ENCODE measurements at regions not wholly inside any gene's neighbourhood (a gene's known extent, or its start where the extent isn't known, plus 50 kb on each side); places are given as distances from the start of the nearest gene placed in this dataset.

DNA sequence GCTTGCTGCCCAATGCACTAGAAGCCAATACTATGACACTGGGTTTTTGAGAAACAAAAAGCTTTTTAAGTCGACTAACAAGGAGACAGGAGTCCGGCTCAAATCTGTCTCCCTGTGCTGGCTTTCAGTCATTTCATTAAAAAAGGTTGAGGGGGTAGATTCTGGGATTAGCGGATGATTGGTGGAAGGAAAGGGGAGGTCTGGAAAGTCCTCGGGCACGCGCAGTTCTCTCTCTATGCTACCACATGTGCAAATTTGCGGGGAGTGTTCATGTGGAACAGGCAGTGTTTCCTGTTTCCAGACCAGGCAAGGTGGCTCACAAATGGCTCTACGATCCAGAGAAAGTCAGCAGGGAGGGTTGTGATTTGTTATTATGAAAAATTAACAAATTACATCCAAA lies 89.1 kb upstream of the TOX2 start:
- Mint-ChIP-seq H3K27ac (no peak overlapping the region), H3K4me1 (ENCODE audit: low read depth) (no peaks in the 10 kb centered on the region), H3K36me3 (ENCODE audit: insufficient read depth) (no peaks in the 10 kb centered on the region), H3K4me3 (ENCODE audit: low read depth) (no peak overlapping the region), H3K9me3 (ENCODE audit: low read depth) (peaks cover under 1% of the 10 kb centered on the region), H3K27me3 (peaks cover 24% of the 10 kb centered on the region)
- TF ChIP-seq, protein P1, sequence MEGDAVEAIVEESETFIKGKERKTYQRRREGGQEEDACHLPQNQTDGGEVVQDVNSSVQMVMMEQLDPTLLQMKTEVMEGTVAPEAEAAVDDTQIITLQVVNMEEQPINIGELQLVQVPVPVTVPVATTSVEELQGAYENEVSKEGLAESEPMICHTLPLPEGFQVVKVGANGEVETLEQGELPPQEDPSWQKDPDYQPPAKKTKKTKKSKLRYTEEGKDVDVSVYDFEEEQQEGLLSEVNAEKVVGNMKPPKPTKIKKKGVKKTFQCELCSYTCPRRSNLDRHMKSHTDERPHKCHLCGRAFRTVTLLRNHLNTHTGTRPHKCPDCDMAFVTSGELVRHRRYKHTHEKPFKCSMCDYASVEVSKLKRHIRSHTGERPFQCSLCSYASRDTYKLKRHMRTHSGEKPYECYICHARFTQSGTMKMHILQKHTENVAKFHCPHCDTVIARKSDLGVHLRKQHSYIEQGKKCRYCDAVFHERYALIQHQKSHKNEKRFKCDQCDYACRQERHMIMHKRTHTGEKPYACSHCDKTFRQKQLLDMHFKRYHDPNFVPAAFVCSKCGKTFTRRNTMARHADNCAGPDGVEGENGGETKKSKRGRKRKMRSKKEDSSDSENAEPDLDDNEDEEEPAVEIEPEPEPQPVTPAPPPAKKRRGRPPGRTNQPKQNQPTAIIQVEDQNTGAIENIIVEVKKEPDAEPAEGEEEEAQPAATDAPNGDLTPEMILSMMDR (IDR thresholded peaks at IDR 0.05; ENCODE audit: unreplicated experiment), result no peak
- no peak for DNase-seq (ENCODE audit: low spot score, unreplicated experiment)

DNA sequence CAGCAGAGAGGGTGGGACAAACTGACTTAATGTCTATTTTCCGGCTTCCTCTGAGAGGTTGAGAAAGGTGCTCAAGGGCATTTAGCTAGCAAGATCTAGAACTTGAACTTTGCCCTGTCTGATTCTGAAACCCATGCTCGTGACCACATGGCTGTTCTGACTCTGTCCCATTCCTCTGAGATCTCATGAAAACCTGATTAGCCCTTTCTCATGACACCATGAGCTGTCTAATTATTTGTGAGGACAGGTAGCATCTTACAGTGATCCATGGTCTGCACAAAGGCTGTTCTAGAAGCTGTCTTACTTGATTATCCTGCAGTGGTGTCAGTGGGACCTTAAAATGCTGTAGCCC lies 89.6 kb upstream of the TOX2 start:
- Mint-ChIP-seq H3K4me3 (ENCODE audit: low read depth) (no peak overlapping the region), H3K36me3 (ENCODE audit: insufficient read depth) (no peaks in the 10 kb centered on the region), H3K27me3 (peaks cover 23% of the 10 kb centered on the region), H3K4me1 (ENCODE audit: low read depth) (no peaks in the 10 kb centered on the region), H3K9me3 (ENCODE audit: low read depth) (no peaks in the 10 kb centered on the region), H3K27ac (no peak overlapping the region)
- DNase-seq (ENCODE audit: low spot score, unreplicated experiment), result no peak
- TF ChIP-seq, protein P1 (IDR thresholded peaks at IDR 0.05; ENCODE audit: unreplicated experiment), result no peak

DNA sequence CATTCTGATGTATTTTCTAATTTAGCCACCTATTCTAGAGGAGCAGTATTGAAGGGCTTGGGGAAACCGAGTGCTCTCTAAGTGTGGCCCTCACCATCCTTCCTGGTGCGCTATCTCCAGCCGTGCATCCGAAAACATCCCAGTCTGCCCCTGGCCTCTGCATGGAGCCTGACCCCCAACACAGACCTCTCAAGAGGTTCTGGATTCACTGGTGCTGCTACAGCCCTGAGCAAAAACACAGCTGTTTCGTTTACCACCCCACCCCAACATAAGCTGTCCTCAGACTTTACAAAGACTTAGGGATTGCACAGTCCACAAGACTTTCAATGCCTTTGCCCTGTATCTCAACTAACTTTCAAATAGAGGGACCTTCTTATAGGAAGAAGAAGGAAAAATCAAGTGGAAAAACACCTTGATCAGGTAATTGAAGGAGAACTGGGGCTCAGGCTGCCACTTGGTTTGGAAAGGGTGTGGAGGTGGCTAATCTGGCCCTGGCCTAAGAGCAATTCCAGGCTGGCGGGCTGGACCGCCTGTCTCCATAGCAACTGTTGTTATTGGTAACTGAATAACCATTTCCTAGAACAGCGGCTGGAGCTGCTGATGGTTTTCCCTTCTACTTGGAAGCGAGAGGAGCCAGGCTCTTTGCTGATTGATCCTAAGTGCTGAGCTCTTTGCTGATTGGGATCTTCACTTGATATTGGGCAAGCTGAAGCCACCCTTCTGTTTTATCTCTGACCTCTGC lies 90.2 kb upstream of the TOX2 start:
- Mint-ChIP-seq H3K36me3 (ENCODE audit: insufficient read depth) (no peaks in the 10 kb centered on the region), H3K27me3 (peaks cover 19% of the 10 kb centered on the region), H3K4me1 (ENCODE audit: low read depth) (no peaks in the 10 kb centered on the region), H3K4me3 (ENCODE audit: low read depth) (no peak overlapping the region), H3K9me3 (ENCODE audit: low read depth) (no peaks in the 10 kb centered on the region), H3K27ac (no peak overlapping the region)
- no peak for DNase-seq (ENCODE audit: low spot score, unreplicated experiment)
- TF ChIP-seq, protein P1 (IDR thresholded peaks at IDR 0.05; ENCODE audit: unreplicated experiment), result no peak

DNA sequence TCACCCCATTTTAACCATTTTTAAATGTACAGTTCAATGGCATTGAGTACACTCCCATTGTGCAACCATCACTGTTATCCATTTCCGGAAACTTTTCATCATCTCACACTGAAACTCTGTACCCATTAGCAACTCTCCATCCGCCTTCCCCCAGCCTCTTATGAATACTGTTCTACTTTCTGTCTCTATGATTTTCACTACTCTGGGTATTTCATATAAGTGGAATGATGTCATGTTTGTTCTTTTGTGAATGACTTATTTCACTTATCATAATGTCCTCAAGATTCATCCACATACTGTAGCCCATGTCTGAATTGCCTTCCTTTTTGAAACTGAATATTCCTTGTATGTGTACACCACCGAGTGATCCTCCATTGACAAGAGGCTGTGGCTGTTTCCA lies 92.9 kb upstream of the TOX2 start:
- Mint-ChIP-seq H3K27ac (no peak overlapping the region), H3K4me1 (ENCODE audit: low read depth) (no peaks in the 10 kb centered on the region), H3K9me3 (ENCODE audit: low read depth) (no peaks in the 10 kb centered on the region), H3K36me3 (ENCODE audit: insufficient read depth) (no peaks in the 10 kb centered on the region), H3K27me3 (peaks cover 6% of the 10 kb centered on the region), H3K4me3 (ENCODE audit: low read depth) (no peak overlapping the region)
- no peak for DNase-seq (ENCODE audit: low spot score, unreplicated experiment)
- TF ChIP-seq, protein P1 (IDR thresholded peaks at IDR 0.05; ENCODE audit: unreplicated experiment), result no peak

DNA sequence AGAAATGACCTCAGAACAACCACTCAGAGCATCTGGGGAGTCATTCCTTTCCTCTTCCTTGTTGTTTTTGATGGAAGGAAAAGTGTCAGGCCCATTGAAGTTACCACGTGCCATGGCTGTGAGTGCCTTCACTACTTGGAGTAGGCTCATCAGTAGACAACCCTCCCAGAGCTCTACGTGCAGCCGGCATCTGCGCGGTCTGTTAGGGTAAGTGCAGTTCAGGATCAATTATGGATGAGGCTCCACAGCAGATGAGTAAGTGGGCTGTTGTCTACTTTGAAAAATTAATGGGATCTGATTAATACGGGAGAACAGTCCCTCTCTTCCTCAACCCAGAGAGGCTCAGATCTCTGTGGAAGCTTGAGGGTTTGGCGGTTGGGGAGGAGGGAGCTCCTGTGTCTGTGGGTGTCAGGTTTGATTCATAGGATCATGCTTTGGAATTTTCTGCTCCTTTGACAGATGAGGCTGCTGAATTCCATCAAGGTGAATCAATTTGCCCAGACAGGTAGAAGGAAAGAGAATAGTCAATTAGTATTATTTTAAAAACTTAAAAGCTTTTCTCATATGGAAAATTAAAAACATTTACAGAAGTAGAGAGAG lies 93.8 kb upstream of the TOX2 start:
- no peaks in the 10 kb centered on the region for H3K9me3 Mint-ChIP-seq (ENCODE audit: low read depth)
- DNase-seq (ENCODE audit: low spot score, unreplicated experiment), result no peak
- TF ChIP-seq, protein P1 (IDR thresholded peaks at IDR 0.05; ENCODE audit: unreplicated experiment), result no peak

More for the DNA sequence above, 93.8 kb upstream of the TOX2 start:
- Mint-ChIP-seq H3K4me3 (ENCODE audit: low read depth) (no peak overlapping the region), H3K36me3 (ENCODE audit: insufficient read depth) (no peaks in the 10 kb centered on the region), H3K27ac (no peak overlapping the region), H3K27me3 (peaks cover 5% of the 10 kb centered on the region), H3K4me1 (ENCODE audit: low read depth) (no peaks in the 10 kb centered on the region)
